GM23338 (cell line): ENCODE measurements at regions not wholly inside any gene's neighbourhood (a gene's known extent, or its start where the extent isn't known, plus 50 kb on each side); places are given as distances from the start of the nearest gene placed in this dataset.
"Not testable (repeated sequence)": the region's sequence is repeated elsewhere in the genome, so short reads cannot be mapped to it uniquely, and the experiment has no call there.

Source experiments
- ATAC-seq: fragments of 200-7000 bp; cut with Tn5 transposase; 3 replicates; pipeline ENCODE4 v1.9.1; 2020
- DNase-seq: peaks from one replicate; pipeline ENCODE4 v3.0.0-alpha.2; 2015; ENCODE audit warnings: low spot score
- H2AFZ ChIP-seq: fragments of 200-600 bp; sonication (generic); 2 replicates; pipeline ENCODE4 v1.8.0; 2016; ENCODE audit warnings: antibody characterized with exemption, mild to moderate bottlenecking, moderate library complexity
- H3F3A ChIP-seq: fragments of 200-600 bp; sonication (generic); replicated peaks from 2 replicates; pipeline ENCODE4 v1.8.0; 2017; ENCODE audit warnings: antibody characterized with exemption, mixed run types, low read depth
- H3K27ac ChIP-seq: fragments of 200-600 bp; sonication (generic); 2 replicates; pipeline ENCODE4 v1.6.1; 2016; ENCODE audit warnings: low read depth
- H3K27me3 ChIP-seq: fragments of 200-600 bp; sonication (generic); 2 replicates; pipeline ENCODE4 v1.8.0; 2016; ENCODE audit warnings: mild to moderate bottlenecking, mixed run types, moderate library complexity; ENCODE audit not compliant: insufficient read depth
- H3K36me3 ChIP-seq: fragments of 200-600 bp; sonication (generic); 2 replicates; pipeline ENCODE4 v1.8.0; 2016; ENCODE audit warnings: mild to moderate bottlenecking; ENCODE audit not compliant: insufficient read depth
- H3K4me1 ChIP-seq: fragments of 200-600 bp; sonication (generic); 2 replicates; pipeline ENCODE4 v1.8.0; 2016; ENCODE audit warnings: mild to moderate bottlenecking, moderate library complexity; ENCODE audit not compliant: insufficient read depth
- H3K4me2 ChIP-seq: fragments of 200-600 bp; sonication (generic); 2 replicates; pipeline ENCODE4 v1.7.1; 2017; ENCODE audit warnings: mixed run types
- H3K4me3 ChIP-seq: fragments of 200-600 bp; sonication (generic); 2 replicates; pipeline ENCODE4 v1.6.1; 2016; ENCODE audit warnings: mixed run types
- H3K79me2 ChIP-seq: fragments of 200-600 bp; sonication (generic); replicated peaks from 2 replicates; pipeline ENCODE4 v1.8.0; 2017; ENCODE audit warnings: mild to moderate bottlenecking; ENCODE audit not compliant: insufficient read depth
- H3K9me2 ChIP-seq: fragments of 200-600 bp; sonication (generic); 2 replicates; pipeline ENCODE4 v1.8.0; 2017; ENCODE audit not compliant: insufficient read depth
- H4K20me1 ChIP-seq: fragments of 200-600 bp; sonication (generic); replicated peaks from 2 replicates; pipeline ENCODE4 v1.8.0; 2017; ENCODE audit warnings: mild to moderate bottlenecking; ENCODE audit not compliant: insufficient read depth
- H3K27ac Mint-ChIP-seq: 2 replicates; pipeline ENCODE4 v1.8.0; 2020; ENCODE audit warnings: inconsistent platforms, mild to moderate bottlenecking, moderate library complexity, mixed read lengths
- H3K27me3 Mint-ChIP-seq: 3 replicates; pipeline ENCODE4 v1.8.0; 2022; ENCODE audit warnings: low read depth, mild to moderate bottlenecking, moderate library complexity, mixed read lengths, inconsistent platforms; ENCODE audit not compliant: insufficient read depth, poor library complexity
- H3K36me3 Mint-ChIP-seq: 3 replicates; pipeline ENCODE4 v1.8.0; 2021; ENCODE audit warnings: low read depth, mild to moderate bottlenecking, inconsistent platforms, moderate library complexity, mixed read lengths
- H3K4me1 Mint-ChIP-seq: 3 replicates; pipeline ENCODE4 v1.8.0; 2020; ENCODE audit warnings: mild to moderate bottlenecking, inconsistent platforms, mixed read lengths
- H3K4me3 Mint-ChIP-seq: 3 replicates; pipeline ENCODE4 v1.8.0; 2021; ENCODE audit warnings: moderate library complexity, mild to moderate bottlenecking, inconsistent platforms, mixed read lengths
- H3K9me3 Mint-ChIP-seq: 3 replicates; pipeline ENCODE4 v1.8.0; 2020; ENCODE audit warnings: moderate library complexity, mild to moderate bottlenecking, inconsistent platforms, mixed read lengths
- ETS1 ChIP-seq: IDR thresholded peaks from 2 replicates; pipeline ENCODE4 v1.6.1; 2016; ENCODE audit warnings: antibody characterized with exemption
- EZH2 ChIP-seq: fragments of 200-600 bp; sonication (generic); IDR thresholded peaks from one replicate; pipeline ENCODE4 v1.8.0; 2017; ENCODE audit warnings: antibody characterized with exemption, mild to moderate bottlenecking, low read depth; ENCODE audit not compliant: unreplicated experiment
- STAT1 ChIP-seq: IDR thresholded peaks from one replicate; pipeline ENCODE4 v1.6.1; 2016; ENCODE audit warnings: antibody characterized with exemption; ENCODE audit not compliant: unreplicated experiment
- TF ChIP-seq, protein P1 (sequence below): fragments of 250-450 bp; sonication (Bioruptor Pico); IDR thresholded peaks from 2 replicates; pipeline ENCODE4 v1.5.0; 2020; ENCODE audit warnings: mild to moderate bottlenecking, moderate library complexity

DNA sequence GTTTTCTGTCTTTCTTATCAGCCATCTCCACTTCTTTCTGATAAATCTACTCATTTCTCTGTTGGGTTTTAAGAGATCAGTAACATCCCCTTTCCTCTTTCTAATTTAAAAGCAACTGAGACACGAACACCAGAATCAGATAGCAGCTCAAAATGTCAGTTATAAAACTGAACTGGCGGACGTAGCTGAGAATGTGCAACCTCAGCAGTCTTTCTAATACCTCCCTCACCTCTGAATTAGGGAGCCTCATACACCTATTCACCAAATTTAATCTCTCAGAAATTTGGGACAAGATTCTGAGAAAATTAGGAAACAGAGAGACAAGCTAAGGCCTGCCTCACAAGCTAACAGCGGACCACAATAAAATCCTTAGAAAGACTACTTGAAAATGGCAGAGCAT, 52.0 kb upstream of the ACSL4 start (continued):
- TF ChIP-seq, protein P1, sequence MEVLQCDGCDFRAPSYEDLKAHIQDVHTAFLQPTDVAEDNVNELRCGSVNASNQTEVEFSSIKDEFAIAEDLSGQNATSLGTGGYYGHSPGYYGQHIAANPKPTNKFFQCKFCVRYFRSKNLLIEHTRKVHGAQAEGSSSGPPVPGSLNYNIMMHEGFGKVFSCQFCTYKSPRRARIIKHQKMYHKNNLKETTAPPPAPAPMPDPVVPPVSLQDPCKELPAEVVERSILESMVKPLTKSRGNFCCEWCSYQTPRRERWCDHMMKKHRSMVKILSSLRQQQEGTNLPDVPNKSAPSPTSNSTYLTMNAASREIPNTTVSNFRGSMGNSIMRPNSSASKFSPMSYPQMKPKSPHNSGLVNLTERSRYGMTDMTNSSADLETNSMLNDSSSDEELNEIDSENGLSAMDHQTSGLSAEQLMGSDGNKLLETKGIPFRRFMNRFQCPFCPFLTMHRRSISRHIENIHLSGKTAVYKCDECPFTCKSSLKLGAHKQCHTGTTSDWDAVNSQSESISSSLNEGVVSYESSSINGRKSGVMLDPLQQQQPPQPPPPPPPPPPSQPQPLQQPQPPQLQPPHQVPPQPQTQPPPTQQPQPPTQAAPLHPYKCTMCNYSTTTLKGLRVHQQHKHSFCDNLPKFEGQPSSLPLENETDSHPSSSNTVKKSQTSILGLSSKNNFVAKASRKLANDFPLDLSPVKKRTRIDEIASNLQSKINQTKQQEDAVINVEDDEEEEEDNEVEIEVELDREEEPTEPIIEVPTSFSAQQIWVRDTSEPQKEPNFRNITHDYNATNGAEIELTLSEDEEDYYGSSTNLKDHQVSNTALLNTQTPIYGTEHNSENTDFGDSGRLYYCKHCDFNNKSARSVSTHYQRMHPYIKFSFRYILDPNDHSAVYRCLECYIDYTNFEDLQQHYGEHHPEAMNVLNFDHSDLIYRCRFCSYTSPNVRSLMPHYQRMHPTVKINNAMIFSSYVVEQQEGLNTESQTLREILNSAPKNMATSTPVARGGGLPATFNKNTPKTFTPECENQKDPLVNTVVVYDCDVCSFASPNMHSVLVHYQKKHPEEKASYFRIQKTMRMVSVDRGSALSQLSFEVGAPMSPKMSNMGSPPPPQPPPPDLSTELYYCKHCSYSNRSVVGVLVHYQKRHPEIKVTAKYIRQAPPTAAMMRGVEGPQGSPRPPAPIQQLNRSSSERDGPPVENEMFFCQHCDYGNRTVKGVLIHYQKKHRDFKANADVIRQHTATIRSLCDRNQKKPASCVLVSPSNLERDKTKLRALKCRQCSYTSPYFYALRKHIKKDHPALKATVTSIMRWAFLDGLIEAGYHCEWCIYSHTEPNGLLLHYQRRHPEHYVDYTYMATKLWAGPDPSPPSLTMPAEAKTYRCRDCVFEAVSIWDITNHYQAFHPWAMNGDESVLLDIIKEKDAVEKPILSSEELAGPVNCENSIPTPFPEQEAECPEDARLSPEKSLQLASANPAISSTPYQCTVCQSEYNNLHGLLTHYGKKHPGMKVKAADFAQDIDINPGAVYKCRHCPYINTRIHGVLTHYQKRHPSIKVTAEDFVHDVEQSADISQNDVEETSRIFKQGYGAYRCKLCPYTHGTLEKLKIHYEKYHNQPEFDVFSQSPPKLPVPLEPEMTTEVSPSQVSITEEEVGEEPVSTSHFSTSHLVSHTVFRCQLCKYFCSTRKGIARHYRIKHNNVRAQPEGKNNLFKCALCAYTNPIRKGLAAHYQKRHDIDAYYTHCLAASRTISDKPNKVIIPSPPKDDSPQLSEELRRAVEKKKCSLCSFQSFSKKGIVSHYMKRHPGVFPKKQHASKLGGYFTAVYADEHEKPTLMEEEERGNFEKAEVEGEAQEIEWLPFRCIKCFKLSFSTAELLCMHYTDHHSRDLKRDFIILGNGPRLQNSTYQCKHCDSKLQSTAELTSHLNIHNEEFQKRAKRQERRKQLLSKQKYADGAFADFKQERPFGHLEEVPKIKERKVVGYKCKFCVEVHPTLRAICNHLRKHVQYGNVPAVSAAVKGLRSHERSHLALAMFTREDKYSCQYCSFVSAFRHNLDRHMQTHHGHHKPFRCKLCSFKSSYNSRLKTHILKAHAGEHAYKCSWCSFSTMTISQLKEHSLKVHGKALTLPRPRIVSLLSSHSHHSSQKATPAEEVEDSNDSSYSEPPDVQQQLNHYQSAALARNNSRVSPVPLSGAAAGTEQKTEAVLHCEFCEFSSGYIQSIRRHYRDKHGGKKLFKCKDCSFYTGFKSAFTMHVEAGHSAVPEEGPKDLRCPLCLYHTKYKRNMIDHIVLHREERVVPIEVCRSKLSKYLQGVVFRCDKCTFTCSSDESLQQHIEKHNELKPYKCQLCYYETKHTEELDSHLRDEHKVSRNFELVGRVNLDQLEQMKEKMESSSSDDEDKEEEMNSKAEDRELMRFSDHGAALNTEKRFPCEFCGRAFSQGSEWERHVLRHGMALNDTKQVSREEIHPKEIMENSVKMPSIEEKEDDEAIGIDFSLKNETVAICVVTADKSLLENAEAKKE = no peak
- TF ChIP-seq STAT1 (no peak), EZH2 (no peak), ETS1 (no peak)

- not testable (repeated sequence) for H3K4me2 ChIP-seq, H3K27ac Mint-ChIP-seq, H3K36me3 Mint-ChIP-seq, H3K79me2 ChIP-seq, H3K4me3 ChIP-seq, H3K4me1 ChIP-seq, H3K9me3 Mint-ChIP-seq, H3K27ac ChIP-seq, DNase-seq, H3K4me3 Mint-ChIP-seq, H3K36me3 ChIP-seq, H3K27me3 ChIP-seq, H2AFZ ChIP-seq, H3K4me1 Mint-ChIP-seq, H4K20me1 ChIP-seq, H3K9me2 ChIP-seq, ATAC-seq, H3K27me3 Mint-ChIP-seq, H3F3A ChIP-seq
Observed at GRCh38 chrX:109790511-109790910, 57.5 kb upstream of the ACSL4 start.
